Erythroblast (primary cell): ENCODE measurements at regions not wholly inside any gene's neighbourhood (a gene's known extent, or its start where the extent isn't known, plus 50 kb on each side); places are given as distances from the start of the nearest gene placed in this dataset.

Experiments used
- DNase-seq, 2 experiments: peaks; one replicate each; lab custom pipeline; 2025; lab: John Stamatoyannopoulos, UW
- GATA1 ChIP-seq: IDR thresholded peaks from 2 replicates; pipeline ENCODE4 v1.6.1; 2011; ENCODE audit warnings: low read depth, mild to moderate bottlenecking, control low read depth, low read length, moderate library complexity
- POLR2A ChIP-seq: IDR thresholded peaks from 2 replicates; pipeline ENCODE4 v1.6.1; 2011; ENCODE audit warnings: mild to moderate bottlenecking, low read length

DNA sequence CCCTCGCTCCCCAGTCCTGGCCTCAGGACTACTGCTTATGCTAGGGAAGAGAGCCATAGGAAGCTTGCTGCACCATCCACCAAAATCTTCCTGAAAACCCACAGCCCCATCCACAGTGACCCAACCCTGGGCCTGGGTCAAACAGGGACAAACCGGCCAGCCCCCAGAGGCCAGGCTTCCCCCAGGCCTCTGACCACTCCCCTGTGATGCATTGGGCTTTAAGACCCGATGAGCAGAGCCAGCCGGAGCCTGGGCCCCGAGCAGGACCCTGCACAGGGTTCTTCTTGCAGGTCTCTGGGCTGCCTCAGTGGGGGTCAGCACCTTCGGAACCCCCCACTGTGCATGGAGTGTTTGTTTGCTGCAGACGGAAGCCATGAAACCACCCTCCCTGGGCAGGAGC lies 583.7 kb downstream of the BRD1 start:
- TF ChIP-seq GATA1 (no peak), POLR2A (no peak)
- no peak for DNase-seq

DNA sequence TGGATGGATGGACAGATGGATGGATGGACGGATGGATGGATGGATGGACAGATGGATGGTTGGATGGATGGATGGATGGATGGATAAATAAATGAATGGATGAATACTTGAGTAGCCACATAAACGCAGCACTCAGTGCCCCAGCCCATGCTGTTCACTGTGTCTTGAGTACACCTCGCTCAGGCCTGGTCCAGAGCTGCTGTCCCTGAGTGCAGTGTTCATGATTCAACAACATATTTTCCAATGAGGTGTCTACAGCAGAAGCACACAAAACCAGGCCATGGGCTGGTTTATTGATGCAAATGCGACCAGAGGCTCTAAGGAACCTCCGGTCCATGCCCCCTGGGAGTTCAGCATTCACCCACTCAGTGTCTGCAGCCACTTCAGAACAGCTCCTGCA lies 584.3 kb downstream of the BRD1 start:
- no peak for TF ChIP-seq GATA1
- no peak for TF ChIP-seq POLR2A
- no peak for DNase-seq

DNA sequence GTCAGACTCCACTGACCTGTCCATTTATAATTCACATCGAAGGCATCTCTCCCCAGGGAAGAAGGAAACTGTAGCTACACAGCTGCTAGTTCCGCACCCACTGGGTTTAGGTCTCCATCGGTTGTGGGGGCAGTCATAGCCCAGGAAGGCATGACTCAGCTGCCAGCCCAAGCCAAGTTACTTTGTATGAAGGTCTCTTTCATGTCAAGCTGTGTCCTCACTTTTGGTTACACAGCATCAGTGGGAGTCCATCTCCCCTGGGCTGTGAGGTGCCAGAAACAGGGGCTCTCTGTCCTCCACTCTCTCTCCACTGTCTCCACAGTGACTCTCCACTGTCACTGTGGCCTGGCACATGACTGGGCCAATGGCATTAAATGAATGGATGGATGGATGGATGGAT lies 585.2 kb downstream of the BRD1 start:
- TF ChIP-seq POLR2A: no peak
- no peak for TF ChIP-seq GATA1
- no peak for DNase-seq

DNA sequence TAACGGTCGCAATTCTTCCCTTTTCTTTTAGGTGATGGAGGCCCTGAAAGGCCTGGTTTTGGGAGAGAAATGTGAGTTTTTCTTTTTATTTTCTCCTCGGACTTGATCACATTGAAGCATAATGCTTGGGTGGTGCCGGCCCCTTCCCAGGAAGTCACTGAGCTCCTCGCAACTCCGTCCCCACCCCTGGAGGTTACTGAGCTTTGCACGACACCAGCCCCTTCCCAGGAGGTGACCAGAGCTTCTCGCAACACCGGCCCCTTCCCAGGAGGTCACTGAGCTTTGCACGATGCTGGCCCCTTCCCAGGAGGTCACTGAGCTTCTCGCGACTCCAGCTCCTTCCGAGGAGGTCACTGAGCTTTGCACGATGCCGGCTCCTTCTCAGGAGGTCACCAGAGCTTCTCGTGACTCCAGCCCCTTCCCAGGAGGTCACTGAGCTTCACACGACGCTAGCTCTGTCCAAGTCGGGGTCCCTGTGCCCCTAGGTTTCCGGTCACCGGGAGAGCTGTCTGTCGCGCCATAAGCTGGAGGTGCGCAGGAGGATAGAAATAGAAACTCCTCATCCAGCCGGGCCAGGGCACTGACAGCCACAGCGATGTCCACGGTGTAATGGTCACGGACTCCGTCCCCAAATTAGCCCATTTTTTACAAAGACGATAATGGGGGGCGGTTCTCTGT lies 586.4 kb downstream of the BRD1 start:
- TF ChIP-seq GATA1: no peak
- TF ChIP-seq POLR2A: no peak
- DNase-seq: no peak

DNA sequence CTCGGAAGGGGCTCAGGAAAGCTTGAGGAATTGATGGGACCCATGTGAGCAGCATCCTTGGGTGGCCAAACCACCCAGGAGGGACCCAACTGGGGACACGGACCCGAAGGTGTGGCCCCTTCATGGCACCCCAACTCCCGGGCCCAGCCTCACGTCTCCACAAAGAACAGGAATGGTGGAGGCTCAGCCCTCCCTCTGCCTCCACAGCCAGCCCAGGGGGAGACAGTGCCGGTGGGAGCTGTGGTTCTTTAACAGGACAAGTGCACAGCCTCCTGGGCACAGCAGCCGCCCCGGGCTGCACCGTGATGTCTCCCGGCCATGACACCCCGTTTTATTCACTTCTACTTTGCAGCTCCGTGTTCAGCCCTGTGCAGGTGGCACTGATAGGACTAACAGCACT lies 587.2 kb downstream of the BRD1 start:
- no peak for DNase-seq
- no peak for TF ChIP-seq POLR2A
- no peak for TF ChIP-seq GATA1

DNA sequence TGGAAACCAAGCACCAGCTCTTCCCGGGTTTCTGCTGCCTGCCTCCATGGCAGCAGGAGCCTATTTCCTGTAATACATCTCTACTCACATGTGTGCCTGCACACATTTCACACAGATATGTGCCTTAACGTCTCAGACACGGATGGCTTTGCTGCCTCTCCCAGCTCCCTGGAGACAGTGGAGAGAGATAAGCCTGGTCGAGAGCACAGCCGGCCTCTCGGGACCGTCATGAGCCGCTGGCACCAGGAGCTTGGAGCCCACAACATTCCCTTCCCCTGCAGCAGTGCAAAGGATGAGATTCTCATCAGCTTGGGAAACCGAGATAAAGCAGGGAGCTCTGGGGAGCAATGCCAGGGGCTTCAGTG lies 587.7 kb downstream of the BRD1 start:
- TF ChIP-seq POLR2A (no peak), GATA1 (no peak)
- no peak for DNase-seq

DNA sequence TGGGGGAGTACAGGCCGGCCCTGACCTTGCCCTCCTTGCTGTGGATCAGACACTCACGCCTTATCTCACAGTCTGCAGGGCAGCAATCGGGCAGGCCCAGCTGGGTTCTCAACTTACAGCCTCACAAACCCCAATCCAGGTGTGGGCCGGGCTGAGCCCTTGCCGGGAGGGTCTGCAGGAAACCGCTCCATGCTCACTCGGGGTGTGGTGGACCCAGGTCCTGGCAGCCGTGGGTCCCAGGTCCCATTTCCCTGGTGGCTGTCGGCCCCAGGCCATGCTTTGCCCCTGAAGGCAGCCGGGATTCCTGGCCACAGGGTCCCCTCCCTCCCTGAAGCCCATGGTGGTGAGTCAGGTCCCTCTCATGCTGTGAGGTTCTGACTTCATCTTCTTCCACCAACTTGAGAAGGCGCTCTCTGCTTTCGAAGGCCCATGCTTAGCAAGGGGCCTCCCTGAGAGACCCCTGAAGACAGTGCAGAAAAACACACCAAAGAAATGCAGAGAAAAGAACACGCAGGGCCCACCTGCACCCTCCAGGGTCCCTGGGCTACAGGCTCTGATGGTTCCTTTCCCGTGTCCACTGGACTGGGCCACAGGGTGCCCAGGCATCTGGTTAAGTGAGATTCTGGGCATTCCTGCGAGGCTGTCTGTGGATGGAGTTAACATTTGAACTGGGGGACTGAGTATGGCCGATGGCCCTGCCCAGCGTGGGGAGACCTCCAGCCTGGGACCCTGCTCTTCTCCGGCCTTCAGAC lies 588.2 kb downstream of the BRD1 start:
- no peak for DNase-seq
- TF ChIP-seq GATA1 (no peak), POLR2A (no peak)

DNA sequence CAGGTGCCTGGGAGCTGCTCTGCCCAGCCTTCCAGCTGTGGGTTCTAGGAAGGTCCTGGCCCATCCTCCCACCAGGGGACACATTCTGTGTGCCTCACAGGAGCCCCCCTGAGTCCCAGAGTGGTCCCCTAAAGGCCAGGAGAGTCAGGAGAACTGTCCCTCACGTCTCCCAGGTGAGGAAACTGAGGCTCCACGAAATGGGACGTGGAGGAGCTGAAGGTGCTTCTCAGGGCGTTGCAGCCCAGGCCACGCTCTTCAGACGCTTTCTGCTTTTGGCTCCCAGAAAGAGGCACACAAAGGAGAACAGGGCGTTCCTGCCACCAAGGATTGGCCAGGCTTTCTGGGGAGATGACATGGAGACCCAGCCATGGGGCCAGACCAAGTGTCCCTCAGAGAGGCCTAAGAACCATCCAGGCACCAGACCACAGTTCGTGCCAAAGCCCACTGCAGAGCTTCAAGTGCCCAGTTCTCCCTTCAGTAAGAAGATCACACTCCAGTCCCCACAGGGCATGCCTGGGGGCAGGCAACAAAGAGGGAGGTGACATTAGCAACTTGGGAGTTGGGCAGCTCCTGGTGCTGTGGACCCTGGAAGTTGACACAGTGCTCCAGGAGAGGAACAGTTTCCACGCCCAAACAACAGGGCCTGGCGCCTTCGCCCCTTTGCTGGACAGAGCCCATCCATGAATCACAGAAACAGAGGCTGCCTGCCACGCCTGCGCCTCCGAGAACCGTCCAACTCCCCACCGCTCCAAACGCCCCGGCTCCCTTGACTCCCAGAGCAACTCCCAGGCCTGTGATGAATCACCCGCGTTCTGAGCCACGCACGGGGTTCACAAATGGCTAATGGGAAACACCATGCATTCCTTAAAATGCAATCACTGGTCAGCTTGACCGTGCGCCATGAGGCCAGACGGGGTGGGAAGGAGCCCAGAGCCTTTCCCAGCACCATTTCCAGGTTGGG lies 589.2 kb downstream of the BRD1 start:
- DNase-seq: no peak
- no peak for TF ChIP-seq POLR2A
- TF ChIP-seq GATA1: no peak

DNA sequence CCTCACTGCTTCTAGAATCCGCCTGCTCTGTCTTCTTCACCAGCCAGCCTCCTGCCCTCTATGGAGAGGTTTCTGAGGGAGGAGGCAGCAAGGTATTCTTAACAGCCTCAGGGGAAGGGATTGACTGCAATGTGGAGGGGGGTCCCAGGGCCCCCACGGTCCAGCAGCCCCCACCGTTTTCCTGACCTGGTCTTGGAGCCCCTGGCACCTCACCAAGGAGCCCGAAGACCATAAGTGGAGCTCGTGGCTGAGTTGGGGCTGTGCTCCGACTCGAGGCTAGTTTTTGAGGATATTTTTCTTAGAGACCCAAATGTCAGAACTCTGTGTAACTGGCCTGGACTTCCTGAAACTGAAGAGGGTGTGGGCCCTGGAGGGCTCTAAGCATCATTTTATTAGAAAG lies 590.0 kb downstream of the BRD1 start:
- DNase-seq: no peak
- no peak for TF ChIP-seq GATA1
- TF ChIP-seq POLR2A: no peak

DNA sequence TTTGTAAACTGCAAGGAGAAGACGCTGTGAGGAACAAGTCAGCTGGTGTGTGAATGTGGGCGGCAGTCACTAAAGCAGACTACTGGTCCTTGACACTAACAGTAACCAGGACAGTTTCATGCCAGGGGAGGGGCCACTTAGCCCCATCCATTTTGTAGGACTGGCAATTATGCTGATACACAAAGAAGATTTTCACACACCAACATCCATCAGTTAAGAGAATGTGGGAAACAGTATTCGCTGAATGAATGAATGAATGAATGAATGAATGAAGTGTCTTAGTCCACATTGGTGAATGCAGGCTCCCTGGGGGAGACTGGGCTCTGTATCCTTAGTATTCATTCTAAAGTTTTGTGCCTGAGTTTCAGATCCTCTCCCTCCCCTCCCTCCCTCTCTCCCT lies 590.4 kb downstream of the BRD1 start:
- TF ChIP-seq POLR2A: no peak
- TF ChIP-seq GATA1: no peak
- DNase-seq: no peak

DNA sequence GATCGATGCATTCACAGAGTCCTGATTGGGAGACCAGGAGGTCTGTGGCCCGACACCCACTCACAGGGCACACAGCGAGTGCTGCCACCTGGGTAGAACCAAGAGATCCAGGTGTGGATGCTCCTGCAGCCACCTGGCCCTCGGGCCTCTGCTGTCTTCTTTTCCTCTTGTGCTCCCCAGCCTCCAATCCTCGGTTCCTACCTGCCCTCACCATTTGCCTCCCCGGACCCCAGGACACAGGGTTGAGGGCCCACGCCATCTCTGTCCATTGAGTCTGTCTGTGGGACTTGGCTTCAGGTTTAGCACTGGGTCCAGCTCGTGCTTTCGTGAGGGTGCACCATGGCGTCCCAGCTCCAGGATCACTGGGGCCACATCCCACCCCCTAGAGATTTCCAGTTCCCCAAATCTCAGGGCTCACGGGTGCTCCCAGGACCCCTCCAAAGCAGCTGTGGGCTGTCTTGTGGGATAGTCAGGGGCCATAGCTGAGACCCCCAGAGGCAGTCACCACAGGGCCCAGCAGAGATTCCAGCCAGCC lies 591.1 kb downstream of the BRD1 start:
- TF ChIP-seq GATA1: no peak
- no peak for TF ChIP-seq POLR2A

DNA sequence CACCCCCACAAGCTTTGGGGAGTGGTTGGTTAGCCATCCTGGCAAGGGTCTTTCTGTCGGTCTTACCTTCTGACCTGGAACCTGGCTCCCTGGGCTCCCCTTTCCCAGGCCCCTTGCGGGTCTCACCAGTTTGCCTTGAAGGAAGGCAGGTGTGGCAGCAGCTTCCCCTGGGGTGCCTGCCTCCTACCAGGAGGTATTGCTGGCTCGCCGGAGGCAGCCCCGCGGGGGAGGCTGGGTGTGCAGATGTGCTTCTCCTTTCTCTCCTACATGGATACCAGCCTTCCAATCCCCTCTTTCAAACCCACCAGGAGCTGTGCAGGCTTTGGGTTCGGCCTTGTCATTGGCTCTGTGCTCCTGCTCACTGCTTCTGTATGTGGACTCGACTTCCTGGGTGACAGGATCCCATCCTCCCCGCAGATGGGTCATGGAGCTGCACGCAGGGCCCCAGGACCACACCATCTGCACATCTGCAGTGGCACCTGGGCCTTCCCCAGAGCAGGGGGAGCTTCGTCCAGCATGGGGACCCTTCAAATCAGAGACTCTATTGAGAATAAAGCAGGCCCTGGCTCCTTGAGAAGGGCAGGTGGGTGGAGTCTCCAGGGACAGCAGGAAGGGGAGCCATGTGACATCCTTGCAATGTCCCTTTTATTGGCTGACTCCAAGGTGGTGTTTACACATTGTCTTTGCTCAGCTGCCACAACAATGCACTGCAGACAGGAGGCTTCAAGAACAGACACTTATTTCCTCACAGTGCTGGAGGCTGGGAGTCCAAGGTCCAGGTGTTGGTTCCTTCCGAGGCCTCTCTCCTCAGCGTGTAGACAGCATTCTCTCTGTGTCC lies 592.0 kb downstream of the BRD1 start:
- TF ChIP-seq POLR2A (no peak), GATA1 (no peak)
- DNase-seq: no peak

More for the DNA sequence above, 591.1 kb downstream of the BRD1 start:
- no peak for DNase-seq

DNA sequence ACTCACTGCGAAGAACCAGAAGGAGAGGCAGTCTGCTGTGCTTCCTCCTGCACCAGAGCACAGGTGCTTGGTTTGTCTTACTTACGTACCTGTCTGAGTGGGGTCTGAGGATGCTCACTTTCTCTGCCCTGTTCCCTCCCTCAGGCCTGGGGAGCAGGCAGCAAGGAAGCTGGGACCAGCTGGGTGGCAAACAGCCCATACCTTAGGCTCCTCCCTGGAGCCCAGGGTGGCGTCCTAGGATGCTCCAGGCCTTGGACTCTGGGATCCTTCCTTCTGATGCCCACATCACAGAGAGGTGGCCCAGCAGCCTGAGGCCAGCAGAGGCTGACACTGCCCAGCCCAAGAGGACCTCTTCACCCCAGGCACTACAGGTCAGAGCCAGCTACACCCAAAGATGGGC lies 593.2 kb downstream of the BRD1 start:
- no peak for DNase-seq

More for the DNA sequence above, 593.2 kb downstream of the BRD1 start:
- TF ChIP-seq POLR2A (no peak), GATA1 (no peak)
